Brain pericyte (primary cell): ENCODE measurements at regions not wholly inside any gene's neighbourhood (a gene's known extent, or its start where the extent isn't known, plus 50 kb on each side); places are given as distances from the start of the nearest gene placed in this dataset.

Source experiments
- DNase-seq: peaks from one replicate; pipeline ENCODE4 v3.0.0-alpha.2; 2012; ENCODE audit warnings: low read depth, low spot score

DNA sequence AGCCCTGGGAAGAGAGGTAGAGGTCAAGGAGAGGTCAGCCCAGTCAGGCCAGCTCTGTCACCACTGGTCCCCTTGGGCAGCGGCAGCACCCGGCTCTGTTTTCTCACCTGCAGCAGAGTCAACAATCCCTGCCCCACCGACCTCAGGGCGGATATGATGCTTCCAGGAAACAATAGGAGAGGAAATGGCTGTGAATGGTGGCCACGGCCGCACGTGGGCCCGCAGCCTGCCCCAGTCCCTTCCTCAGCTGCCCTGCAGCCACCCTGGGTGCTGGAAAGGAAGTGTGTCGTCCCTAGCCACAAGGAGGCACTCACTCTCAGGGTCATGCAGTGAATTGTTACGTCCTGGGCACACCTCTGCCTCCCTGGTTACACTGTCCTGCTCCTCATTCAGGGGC lies 92.5 kb upstream of the ENPP6 start:
- DNase-seq = no peak

DNA sequence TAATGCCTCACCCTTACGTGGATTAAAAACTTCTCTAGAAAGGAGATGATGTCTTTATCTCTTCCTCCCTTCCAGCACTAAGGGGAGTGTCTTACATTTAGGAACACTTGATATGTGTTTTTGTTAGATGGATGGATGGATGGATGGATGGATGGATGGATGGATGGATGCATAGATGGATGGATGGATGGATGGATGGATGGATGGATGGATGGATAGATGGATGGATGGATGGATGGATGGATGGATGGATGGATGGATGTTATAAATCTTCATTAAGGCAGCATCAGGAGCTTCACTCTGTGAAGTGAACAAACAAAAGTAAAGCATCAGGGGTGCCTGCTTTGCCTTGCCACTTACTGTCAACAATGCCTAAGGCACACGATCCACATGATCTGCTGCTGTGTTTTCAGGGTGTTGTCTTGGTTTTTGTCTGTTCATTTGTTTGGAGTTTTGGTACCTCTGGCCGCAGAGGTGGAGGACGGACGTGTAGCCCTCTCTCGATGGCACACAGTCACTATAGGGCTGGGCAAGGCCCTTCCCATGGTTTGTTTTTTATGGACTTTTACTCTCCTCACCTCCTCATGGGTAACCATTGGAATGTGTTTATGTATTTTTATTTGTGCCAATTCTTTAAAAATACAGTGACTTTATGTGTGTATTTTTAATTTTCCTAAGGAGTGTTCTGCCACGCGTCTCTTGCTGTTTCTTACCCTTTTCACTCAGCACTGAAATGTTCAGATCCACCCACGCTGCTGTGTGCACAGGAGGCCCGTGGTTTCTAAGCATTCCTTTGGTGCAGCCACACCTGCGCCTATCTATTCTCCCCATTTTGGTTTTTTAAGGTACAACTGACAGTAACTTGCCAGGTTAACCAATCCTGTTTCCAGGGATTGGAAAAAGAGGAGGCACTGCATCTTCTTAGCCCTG lies 91.8 kb upstream of the ENPP6 start:
- DNase-seq = no peak

GRCh38 chr4:184306949-184307348 lies 89.3 kb upstream of the ENPP6 start:
- no peak for DNase-seq

DNA sequence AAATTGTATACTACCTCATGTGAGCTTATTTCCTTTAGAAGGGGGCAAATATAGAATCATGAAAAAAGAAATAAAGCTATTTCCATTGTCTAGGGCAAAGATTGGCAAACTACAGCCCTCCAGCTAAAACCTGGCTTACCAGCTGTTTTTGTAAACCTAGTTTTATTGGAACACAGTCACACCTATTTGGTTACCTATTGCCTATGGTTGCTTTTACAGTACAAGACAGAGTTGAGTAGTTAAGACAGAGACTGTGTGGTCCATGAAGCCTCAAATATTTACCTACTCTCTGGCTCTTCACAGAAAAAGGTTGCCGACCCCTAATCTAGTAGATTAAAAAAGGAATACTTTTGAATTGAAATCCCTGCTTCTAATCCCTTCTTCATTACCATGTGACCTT lies 88.8 kb upstream of the ENPP6 start:
- DNase-seq = no peak

DNA sequence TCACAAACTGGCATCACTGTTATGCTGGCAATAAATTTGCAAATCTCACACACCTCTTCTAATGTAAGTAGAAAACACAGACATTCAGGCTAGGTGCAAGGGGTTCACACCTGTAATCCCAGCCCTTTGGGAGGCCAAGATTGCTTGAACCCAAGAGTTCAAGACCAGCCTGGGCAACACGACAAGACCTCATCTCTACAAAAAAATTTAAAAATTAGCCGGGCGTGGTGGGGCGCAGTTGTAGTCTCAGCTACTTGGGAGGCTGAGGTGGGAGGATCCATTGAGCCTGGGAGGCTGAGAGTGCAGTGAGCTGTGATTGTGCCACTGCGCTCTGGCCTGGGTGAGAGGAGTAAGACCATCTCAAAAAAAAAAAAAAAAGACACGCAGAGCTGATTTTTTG lies 83.1 kb upstream of the ENPP6 start:
- no peak for DNase-seq

GRCh38 chr4:184298254-184298653 lies 80.6 kb upstream of the ENPP6 start:
- DNase-seq = no peak

GRCh38 chr4:184295206-184295605 lies 77.5 kb upstream of the ENPP6 start:
- DNase-seq = no peak

DNA sequence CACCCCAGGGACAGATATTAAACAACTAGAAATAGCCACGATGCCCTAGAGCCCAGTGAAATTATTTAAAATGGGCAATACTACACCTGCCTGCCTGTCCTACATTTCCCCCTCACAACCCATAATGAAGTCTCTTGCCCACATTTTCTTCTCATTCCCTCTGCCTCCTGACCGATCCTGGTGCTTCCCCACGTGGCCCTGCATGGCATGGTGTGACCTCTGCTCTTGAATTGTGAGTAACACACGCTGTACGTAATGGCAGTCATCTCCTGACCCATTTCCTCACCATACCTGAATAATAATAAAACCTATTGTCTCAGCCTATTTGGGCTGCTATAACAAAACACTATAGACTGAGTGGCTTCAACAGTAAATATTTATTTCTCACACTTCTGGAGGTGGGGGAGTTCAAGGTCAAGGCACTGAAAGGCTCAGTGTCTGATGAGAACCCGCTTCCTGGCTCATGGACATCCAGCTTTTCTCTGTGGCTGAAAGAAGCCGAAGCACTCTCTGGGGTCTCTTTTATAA lies 77.0 kb upstream of the ENPP6 start:
- DNase-seq = no peak

DNA sequence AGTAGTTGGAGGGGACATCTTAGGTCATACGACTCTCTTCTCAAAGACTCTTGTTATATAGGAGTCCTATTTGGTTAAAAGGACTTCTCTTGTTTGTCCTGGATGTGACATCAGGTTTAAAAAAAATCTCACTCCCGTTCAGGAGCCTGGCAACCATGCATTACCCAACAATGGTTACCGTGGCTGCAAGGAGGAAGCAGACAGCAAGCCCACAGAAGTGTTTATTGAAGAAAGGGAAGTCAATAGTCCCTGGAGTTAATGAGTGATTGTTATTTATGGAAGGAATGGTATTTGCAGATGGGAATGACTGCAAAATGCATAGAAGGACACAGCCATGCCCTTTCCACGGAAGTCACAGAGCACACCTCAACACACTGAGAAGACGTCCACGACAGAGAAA lies 75.9 kb upstream of the ENPP6 start:
- DNase-seq = no peak

DNA sequence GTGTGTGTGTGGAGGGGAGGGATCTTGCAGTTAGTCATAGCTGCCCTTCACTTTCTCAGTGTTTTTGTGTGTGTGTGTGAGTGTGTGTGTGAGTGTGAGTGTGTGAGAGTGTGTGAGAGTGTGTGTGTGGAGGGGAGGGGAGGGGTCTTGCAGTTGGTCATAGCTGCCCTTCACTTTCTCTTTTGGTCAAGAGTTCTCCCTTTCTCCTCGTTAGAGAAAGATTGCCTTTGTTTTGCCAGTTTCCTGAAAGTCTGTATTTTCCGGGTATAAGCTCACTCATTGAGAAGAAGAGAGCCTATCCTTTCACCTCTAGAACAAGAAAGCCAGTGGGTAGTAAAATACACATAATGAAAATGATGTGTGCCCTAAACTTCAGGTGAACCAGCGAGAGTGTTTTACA lies 75.2 kb upstream of the ENPP6 start:
- no peak for DNase-seq

GRCh38 chr4:184292465-184292867 lies 74.8 kb upstream of the ENPP6 start:
- DNase-seq = no peak

- no peak for DNase-seq
These were observed 71.5 kb upstream of the ENPP6 start for GRCh38 chr4:184289179-184289535.

- DNase-seq = no peak
These were observed 70.9 kb upstream of the ENPP6 start for GRCh38 chr4:184288451-184289178.

DNA sequence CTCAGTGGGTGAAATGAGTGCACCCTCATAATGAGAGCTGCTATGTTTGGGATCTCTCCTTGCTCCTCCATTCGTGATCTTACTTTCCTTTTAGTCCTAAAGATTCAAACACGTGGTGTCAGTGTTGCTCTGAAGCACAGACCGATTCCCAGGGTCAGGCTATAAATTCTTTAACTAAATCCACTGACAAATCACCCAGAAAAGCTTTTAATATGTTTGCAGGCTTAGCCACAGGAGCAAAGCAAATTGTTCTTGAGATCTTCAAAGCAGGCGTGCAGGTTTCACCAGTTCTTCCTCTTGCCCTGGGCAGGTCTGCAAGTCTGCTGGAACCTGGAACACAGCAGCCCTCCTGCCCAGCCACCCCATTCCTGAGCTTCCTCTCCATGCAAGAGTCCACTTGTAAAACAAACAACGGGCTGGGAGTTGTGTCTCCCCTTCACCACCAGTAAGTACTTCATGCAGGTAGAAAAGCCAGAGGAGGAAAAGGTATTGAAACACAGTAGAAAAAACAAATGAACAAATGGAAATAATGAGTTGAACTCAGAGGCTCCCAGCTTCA lies 70.1 kb upstream of the ENPP6 start:
- peak; percentile 32 for DNase-seq

DNA sequence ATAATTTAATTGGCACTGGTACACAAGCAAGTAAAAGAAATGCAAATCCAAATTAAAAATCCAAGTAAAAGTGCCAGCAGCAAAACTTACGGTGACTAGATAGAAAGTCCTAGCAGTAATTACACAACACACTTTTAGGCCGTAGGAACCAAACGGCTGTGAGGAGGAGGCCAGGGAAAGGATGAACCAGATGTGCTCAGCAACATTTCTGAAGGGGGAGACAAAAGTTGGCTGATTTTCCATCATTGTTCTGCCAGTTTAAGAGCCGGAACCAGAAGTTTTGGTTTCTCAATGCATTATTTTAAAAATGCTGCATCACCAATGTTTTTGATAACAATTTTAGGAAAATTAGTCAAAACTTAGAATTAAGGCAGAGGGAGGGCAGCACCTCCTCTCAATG lies 68.7 kb upstream of the ENPP6 start:
- DNase-seq = no peak

GRCh38 chr4:184284742-184285141 lies 67.1 kb upstream of the ENPP6 start:
- DNase-seq = no peak

GRCh38 chr4:184284336-184284690 lies 66.6 kb upstream of the ENPP6 start:
- DNase-seq = no peak

- DNase-seq = no peak
These were observed 66.1 kb upstream of the ENPP6 start for GRCh38 chr4:184283659-184284335.

GRCh38 chr4:184282895-184283654 lies 65.4 kb upstream of the ENPP6 start:
- no peak for DNase-seq

DNA sequence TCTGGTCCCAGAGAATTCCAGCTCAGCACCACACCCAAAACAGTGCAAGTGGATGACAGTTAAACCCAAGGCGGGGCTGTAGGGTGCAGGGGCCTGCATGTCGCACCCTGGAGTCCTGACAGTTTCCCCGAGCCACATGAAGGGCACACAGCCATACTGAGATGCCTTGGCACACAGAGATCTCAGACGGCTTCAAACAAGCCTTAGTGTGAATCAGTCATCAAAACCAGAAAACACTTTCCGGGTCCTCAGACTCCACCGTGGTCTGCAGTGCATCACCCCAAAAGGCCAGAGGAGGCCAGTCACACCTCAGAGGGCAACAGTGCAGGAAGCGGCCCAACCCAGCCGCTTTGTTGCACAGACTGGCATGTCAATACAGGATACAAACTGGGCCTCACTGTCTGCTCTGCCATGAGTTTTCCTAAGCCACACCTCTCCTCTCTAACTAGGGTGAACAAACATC lies 64.6 kb upstream of the ENPP6 start:
- DNase-seq = no peak
